ENCODE measurements at regions not wholly inside any gene's neighbourhood (a gene's known extent, or its start where the extent isn't known, plus 50 kb on each side); places are given as distances from the start of the nearest gene placed in this dataset.

- no peak for TF ChIP-seq MEF2B (IDR thresholded peaks at IDR 0.05; ENCODE audit: partially characterized antibody, poor library complexity, severe bottlenecking)
- TF ChIP-seq MTA3 (IDR thresholded peaks at IDR 0.05; ENCODE audit: borderline replicate concordance, low read length), result no peak
- TF ChIP-seq, protein P1, sequence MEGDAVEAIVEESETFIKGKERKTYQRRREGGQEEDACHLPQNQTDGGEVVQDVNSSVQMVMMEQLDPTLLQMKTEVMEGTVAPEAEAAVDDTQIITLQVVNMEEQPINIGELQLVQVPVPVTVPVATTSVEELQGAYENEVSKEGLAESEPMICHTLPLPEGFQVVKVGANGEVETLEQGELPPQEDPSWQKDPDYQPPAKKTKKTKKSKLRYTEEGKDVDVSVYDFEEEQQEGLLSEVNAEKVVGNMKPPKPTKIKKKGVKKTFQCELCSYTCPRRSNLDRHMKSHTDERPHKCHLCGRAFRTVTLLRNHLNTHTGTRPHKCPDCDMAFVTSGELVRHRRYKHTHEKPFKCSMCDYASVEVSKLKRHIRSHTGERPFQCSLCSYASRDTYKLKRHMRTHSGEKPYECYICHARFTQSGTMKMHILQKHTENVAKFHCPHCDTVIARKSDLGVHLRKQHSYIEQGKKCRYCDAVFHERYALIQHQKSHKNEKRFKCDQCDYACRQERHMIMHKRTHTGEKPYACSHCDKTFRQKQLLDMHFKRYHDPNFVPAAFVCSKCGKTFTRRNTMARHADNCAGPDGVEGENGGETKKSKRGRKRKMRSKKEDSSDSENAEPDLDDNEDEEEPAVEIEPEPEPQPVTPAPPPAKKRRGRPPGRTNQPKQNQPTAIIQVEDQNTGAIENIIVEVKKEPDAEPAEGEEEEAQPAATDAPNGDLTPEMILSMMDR (IDR thresholded peaks at IDR 0.05 in 2 of 3, conservative IDR thresholded peaks at IDR 0.05 in 1 of 3; ENCODE audit: control insufficient read depth in 2 of 3, extremely low read depth in 1 of 3, insufficient read depth in 1 of 3, low read depth in 3 of 3, low read length in 3 of 3), result no peak
- no peak for TF ChIP-seq FOXK2 (IDR thresholded peaks at IDR 0.05)
- no peak for TF ChIP-seq YY1 (IDR thresholded peaks at IDR 0.05; ENCODE audit: low read depth, low read length)
- TF ChIP-seq POLR2A (IDR thresholded peaks at IDR 0.05; ENCODE audit: low read depth, low read length), result no peak
- TF ChIP-seq TCF3 (IDR thresholded peaks at IDR 0.05; ENCODE audit: borderline replicate concordance, insufficient read depth, low read depth, low read length), result no peak
- no peak for TF ChIP-seq USF2 (IDR thresholded peaks at IDR 0.05; ENCODE audit: borderline replicate concordance, low read depth, low read length)
Measured at GRCh38 chr17:6305613-6306360, 129.1 kb downstream of the AIPL1 start.
